ENCODE measurements at regions not wholly inside any gene's neighbourhood (a gene's known extent, or its start where the extent isn't known, plus 50 kb on each side); places are given as distances from the start of the nearest gene placed in this dataset.

DNA sequence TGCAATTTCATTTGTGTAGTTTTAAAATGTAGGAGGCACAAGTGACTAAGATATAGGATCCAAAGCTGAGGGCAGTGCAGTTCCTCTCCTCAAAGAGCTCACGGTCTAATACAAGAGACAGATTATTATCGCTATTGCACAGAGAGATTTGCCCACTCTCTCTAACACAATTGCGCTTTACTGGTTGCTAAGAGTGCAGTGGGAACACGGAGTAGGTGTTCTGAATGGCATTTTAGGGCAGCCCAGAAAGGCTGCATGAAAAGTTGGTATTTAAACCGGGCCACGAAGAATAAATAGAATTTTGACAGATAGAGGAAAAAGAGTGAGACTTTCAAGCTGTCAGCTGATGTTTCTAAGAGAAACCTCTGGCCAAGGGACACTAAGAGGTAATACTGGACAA lies 79.5 kb downstream of the BLID start:
- no peaks in the 10 kb centered on the region for H3K36me3 ChIP-seq (ENCODE audit: control insufficient read depth, insufficient read depth, low read length)
- no peaks in the 10 kb centered on the region for H3K27me3 ChIP-seq (replicated peaks; ENCODE audit: control insufficient read depth, insufficient read depth, low read length)
- TF ChIP-seq, protein P1, sequence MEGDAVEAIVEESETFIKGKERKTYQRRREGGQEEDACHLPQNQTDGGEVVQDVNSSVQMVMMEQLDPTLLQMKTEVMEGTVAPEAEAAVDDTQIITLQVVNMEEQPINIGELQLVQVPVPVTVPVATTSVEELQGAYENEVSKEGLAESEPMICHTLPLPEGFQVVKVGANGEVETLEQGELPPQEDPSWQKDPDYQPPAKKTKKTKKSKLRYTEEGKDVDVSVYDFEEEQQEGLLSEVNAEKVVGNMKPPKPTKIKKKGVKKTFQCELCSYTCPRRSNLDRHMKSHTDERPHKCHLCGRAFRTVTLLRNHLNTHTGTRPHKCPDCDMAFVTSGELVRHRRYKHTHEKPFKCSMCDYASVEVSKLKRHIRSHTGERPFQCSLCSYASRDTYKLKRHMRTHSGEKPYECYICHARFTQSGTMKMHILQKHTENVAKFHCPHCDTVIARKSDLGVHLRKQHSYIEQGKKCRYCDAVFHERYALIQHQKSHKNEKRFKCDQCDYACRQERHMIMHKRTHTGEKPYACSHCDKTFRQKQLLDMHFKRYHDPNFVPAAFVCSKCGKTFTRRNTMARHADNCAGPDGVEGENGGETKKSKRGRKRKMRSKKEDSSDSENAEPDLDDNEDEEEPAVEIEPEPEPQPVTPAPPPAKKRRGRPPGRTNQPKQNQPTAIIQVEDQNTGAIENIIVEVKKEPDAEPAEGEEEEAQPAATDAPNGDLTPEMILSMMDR (IDR thresholded peaks at IDR 0.05; ENCODE audit: insufficient read depth, low read length, poor library complexity, severe bottlenecking): no peak
- no peak for DNase-seq (ENCODE audit: extremely low read depth, insufficient read length)
- no peak overlapping the region for H3K4me3 ChIP-seq (replicated peaks; ENCODE audit: low read depth, low read length)

DNA sequence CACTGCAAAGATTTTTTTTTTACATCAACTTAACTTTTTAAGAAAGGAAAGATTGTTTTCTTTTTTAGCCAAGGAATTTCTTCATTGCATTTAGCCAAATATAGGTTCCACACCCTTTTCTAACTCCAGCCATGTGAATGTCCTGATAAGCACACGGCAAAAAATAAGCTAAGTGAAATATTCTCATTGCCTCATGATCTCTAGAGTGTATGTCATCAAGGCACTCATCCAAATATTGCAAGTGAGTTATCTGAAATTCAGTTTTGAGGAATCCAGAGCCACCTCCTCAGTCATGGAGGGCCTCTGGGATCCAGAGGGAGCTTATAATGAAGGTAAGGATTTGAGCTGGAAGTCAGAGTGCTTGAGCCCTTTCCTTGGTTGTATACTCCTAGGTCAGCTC lies 80.0 kb downstream of the BLID start:
- H3K4me3 ChIP-seq (replicated peaks; ENCODE audit: low read depth, low read length): no peak overlapping the region
- no peak for DNase-seq (ENCODE audit: extremely low read depth, insufficient read length)
- H3K36me3 ChIP-seq (ENCODE audit: control insufficient read depth, insufficient read depth, low read length): no peaks in the 10 kb centered on the region
- no peaks in the 10 kb centered on the region for H3K27me3 ChIP-seq (replicated peaks; ENCODE audit: control insufficient read depth, insufficient read depth, low read length)
- TF ChIP-seq, protein P1 (IDR thresholded peaks at IDR 0.05; ENCODE audit: insufficient read depth, low read length, poor library complexity, severe bottlenecking): no peak

DNA sequence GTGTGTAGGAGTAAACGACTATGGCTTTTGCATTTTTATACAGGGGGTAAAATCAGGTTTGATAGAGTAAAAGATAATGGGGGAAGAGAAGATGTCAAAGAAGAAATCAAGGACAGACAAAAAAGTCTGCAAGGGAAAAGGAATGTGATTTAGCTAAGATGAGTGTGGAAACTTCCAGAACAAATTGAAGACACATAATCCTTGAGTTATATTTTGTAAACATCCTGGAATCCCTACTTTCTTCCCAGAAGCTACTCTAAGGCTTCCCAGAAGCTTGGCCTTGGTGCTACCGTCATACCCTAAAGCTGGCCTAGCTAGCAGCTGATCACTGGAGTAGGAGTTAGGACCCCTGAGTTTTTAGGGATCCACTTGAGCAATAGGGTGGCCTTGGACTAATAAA lies 82.4 kb downstream of the BLID start:
- H3K36me3 ChIP-seq (ENCODE audit: control insufficient read depth, insufficient read depth, low read length): no peaks in the 10 kb centered on the region
- H3K4me3 ChIP-seq (replicated peaks; ENCODE audit: low read depth, low read length): no peak overlapping the region
- no peak for DNase-seq (ENCODE audit: extremely low read depth, insufficient read length)
- TF ChIP-seq, protein P1 (IDR thresholded peaks at IDR 0.05; ENCODE audit: insufficient read depth, low read length, poor library complexity, severe bottlenecking): no peak
- H3K27me3 ChIP-seq (replicated peaks; ENCODE audit: control insufficient read depth, insufficient read depth, low read length): no peaks in the 10 kb centered on the region; the same call in 1 of the 2 replicates

DNA sequence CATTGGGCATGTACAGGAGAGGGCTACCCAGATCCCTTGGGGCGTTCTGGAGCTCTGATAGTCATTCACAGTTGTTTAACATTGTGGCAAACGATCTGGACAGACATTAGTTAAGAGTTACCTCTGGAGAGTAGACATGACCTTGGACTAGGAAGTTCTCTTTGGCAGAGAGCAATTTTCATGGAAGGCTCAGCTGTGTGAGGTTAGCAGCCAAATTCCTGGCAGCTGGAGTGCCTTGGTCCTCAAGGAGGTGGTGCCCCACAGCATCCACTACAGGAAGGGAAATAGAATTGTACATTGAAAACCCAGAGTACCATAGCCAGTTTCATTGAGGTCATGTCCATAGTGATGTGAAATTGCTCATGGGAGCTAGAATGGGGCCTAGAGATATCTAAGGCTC lies 82.8 kb downstream of the BLID start:
- DNase-seq (ENCODE audit: extremely low read depth, insufficient read length): no peak
- TF ChIP-seq, protein P1 (IDR thresholded peaks at IDR 0.05; ENCODE audit: insufficient read depth, low read length, poor library complexity, severe bottlenecking): no peak

DNA sequence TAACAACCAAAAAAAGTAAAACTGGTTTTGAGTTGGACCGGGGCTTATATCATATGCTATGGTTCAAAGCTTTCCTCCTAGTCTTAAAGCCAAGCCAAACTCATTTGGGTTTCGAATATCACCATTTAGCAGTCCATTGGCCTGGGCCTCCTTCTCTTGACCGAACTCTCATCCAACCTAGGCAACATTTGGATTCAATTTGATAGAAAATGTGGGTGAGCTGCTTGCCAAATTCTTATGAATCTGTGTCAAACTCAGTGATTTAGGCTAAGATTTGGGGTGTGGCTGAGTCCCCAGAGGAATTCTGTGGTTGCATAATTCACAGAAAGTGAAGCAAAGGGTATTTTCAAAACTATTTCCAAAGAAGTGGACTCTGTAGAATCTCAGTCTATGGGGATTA lies 83.7 kb downstream of the BLID start:
- TF ChIP-seq, protein P1 (IDR thresholded peaks at IDR 0.05; ENCODE audit: insufficient read depth, low read length, poor library complexity, severe bottlenecking): no peak
- DNase-seq (ENCODE audit: extremely low read depth, insufficient read length): no peak
- H3K36me3 ChIP-seq (ENCODE audit: control insufficient read depth, insufficient read depth, low read length): no peaks in the 10 kb centered on the region

More for the DNA sequence above, 82.8 kb downstream of the BLID start:
- H3K36me3 ChIP-seq (ENCODE audit: control insufficient read depth, insufficient read depth, low read length): no peaks in the 10 kb centered on the region
- H3K27me3 ChIP-seq (replicated peaks; ENCODE audit: control insufficient read depth, insufficient read depth, low read length): no peaks in the 10 kb centered on the region; the same call in 1 of the 2 replicates
- no peak overlapping the region for H3K4me3 ChIP-seq (replicated peaks; ENCODE audit: low read depth, low read length)

DNA sequence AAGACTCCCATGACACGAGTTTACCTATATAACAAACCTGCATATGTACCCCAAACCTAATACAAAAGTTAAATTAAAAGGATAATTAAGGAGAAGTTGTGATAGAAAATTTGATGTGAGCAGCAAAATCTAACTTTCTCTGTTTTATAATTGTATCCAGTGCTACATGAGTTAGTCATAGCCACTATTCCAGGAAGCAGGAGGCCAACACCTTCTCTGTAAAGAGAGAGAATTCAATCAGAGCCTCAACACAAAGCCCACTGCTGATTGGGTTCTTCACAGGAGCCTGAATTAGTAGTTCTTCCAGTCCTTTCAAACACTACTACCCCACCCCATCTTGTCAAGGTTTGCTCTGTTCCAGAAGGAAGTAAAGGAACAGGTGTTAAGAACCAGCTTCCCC lies 84.2 kb downstream of the BLID start:
- Histone ChIP-seq H3K4me3 (replicated peaks; ENCODE audit: low read depth, low read length) (no peak overlapping the region), H3K27me3 (replicated peaks; ENCODE audit: control insufficient read depth, insufficient read depth, low read length) (no peaks in the 10 kb centered on the region; the same call in none of the 2 replicates), H3K36me3 (ENCODE audit: control insufficient read depth, insufficient read depth, low read length) (no peaks in the 10 kb centered on the region)
- TF ChIP-seq, protein P1 (IDR thresholded peaks at IDR 0.05; ENCODE audit: insufficient read depth, low read length, poor library complexity, severe bottlenecking): no peak
- DNase-seq (ENCODE audit: extremely low read depth, insufficient read length): no peak

More for the DNA sequence above, 83.7 kb downstream of the BLID start:
- H3K4me3 ChIP-seq (replicated peaks; ENCODE audit: low read depth, low read length): no peak overlapping the region
- H3K27me3 ChIP-seq (replicated peaks; ENCODE audit: control insufficient read depth, insufficient read depth, low read length): no peaks in the 10 kb centered on the region; the same call in 1 of the 2 replicates
